ENCODE measurements at regions not wholly inside any gene's neighbourhood (a gene's known extent, or its start where the extent isn't known, plus 50 kb on each side); places are given as distances from the start of the nearest gene placed in this dataset.

GRCh38 chr5:167573370-167574127, 717.9 kb upstream of the WWC1 start:
- no peak for DNase-seq

DNA sequence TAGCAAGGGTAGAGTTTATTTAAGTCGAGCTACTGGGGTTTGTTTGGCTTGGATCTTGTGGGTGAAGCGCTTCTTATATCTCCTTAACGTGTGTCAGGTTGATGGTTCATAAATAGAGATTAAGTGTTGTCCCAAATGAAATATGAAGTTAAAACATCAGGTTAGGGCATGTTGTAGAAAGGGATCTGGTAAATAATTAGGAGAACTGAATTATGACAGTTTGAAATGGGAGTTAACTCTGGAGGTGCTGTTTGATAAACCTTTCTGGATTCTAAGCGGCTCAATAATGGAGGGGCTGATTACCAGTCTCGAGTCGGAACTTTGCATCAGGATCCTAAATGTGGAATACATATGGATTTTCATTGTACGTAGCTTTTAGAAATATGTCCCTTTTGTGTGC, 717.0 kb upstream of the WWC1 start:
- no peak for DNase-seq

- DNase-seq = no peak
Measured at GRCh38 chr5:167575330-167575729, 716.1 kb upstream of the WWC1 start.

DNA sequence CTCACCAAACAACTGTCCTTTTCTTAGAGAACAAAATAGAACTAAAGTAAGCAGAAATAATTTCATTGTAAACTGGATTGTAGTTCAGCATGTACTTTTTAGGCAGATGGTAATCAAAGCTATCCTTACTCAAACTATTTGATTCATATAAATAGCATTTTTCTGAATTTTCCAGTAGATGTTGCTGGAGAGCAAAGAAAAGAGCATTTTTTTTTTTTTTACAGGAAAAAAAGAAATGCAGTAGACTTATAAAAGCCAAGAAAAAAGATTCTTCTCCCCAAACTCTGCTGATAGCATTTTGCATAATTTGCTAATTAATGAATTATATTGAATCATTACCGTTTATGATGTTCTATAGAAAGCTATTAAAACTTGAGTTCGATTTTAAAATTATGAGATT, 715.3 kb upstream of the WWC1 start:
- no peak for DNase-seq

DNA sequence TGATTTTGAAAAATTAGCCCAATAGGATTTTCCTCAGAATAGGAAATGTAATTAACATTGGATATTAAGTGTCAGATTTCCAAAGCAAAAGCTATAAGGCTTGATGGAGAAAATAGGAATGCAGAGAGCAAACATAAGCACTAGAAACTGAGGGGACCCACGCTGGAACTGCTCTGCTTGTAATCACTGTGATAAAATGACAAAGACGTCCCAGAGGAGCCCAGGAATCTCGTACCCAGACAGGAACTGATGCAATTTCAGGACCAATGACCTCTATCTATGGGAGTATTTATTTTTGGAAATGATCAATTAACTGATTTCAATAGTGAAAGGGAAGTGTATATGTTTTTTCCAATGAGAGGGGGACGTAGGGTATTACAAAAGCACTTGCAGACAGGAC, 714.5 kb upstream of the WWC1 start:
- DNase-seq = no peak

GRCh38 chr5:167577616-167578015, 713.8 kb upstream of the WWC1 start:
- no peak for DNase-seq

GRCh38 chr5:167578977-167579692, 712.3 kb upstream of the WWC1 start:
- DNase-seq = no peak

GRCh38 chr5:167579693-167580055, 711.8 kb upstream of the WWC1 start:
- DNase-seq = no peak

GRCh38 chr5:167580608-167581007, 710.8 kb upstream of the WWC1 start:
- DNase-seq = no peak

DNA sequence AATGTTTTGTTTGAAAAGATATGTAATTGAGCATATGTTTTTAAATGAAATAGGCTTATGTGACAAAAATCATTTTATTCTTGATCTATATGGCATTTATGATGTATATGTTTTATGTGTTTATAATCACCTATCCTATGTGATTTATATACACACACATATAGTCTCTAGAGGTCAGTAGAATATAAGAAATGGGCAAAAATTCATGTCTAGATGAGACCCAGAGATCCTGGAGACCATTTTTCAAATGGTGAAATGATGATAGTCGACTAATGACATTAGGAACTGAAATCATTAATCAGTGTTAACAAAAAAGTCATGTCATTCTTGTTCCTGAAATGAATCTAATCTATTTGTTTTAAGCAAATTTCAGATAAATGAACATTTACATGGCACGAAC, 709.2 kb upstream of the WWC1 start:
- no peak for DNase-seq

GRCh38 chr5:167582886-167583285, 708.6 kb upstream of the WWC1 start:
- DNase-seq = no peak

DNA sequence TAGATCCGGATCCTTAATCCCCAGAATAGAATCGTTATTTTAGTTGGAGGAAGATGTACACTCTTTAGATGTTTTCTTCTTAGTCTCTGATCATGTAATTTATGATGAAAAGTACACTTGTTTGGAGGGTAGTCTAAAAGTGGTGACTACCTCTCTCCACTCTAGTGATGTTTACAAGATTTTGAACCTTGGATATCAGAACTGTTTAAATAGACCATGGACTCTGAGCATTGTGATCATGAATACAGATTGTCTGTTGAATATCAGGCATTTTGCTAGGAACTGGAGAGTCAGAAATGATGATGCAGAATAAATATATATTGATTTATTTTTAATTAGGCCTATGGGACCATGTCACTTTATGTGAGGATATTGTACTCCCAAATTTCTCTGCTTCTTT, 706.3 kb upstream of the WWC1 start:
- no peak for DNase-seq

DNA sequence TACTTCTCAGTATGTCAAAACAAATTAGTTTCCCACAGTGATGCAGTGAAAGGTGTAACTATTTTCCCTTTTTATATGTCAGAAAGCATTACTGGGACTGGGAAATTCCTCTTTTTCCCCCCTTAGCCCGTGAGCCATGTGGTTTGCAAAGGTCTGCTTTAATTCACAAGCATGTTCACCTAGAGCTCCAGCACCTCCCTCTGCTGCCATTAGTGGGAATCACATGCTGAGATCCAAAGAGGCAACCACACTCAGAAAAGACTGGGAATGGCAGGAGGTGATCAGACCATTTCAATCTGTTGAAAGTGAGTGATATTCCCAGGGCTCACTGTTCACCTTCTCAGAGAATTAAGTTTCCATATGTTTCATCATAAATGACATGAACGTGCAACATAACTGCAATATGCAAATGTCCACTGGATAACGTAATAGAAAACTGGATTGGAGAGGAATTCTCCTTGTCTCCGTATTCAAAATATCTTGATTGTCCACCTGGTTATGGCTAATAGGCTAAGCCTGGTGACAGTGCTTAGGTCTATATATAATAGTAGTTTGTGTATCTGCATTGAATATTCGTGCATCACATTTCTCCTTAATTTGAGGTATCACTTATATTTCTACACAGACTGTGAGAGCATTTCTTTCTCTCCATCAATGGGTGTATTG, 703.5 kb upstream of the WWC1 start:
- no peak for DNase-seq

DNA sequence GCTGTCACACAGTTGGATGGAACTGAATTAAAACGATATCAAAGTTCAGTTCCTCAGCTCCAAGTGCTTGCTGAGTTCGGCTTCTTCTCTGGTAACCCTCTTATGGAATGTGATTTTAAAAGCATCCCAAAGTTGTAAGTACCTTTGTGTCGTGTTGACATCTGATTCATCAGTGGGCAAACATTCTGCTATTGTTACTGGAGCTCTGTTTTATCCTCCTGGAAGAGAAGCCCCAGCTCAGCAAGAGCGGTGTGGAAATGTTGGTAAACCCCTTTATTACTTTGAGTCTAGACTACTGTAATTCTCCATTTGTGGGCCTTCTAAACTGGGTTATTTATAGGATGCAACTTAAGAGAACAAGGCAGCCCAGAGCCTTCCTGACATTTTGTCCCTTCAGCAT, 699.3 kb upstream of the WWC1 start:
- no peak for DNase-seq

DNA sequence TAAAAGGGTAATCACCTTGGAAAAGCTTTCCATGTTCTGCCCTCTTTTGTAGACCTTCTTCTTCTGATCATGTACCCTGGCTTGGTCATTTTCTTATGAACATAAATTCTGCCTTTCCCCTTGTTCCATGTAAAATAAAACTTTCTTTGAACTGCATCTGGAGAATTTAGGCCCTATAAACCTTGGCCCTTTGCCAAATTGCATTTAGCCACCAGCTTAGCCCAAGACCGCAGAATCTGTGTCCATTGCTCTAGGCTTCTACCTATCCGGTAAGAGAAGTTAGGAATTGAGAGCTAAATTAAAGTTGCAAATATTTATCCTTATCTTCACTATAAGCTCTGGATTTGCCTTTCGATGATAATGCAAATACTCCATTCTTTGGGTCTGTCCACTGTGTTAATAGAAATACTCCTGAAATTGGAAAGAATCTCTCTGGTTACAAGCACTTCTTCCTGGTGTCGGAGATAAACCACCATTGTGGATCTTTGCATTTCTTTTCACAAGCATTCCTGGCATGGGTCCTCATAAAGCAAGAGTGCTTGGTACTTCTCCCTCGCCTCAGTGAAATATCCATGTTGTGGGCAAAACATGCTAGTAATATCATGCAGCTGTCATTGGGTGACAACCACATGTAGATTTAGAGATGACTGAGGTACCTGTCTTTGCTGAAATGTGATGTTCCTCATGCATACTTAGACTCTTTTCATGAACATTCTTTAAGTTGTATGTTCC, 698.0 kb upstream of the WWC1 start:
- no peak for DNase-seq

- no peak for DNase-seq
Measured at GRCh38 chr5:167594061-167594435, 697.4 kb upstream of the WWC1 start.

GRCh38 chr5:167594750-167595149, 696.7 kb upstream of the WWC1 start:
- no peak for DNase-seq

DNA sequence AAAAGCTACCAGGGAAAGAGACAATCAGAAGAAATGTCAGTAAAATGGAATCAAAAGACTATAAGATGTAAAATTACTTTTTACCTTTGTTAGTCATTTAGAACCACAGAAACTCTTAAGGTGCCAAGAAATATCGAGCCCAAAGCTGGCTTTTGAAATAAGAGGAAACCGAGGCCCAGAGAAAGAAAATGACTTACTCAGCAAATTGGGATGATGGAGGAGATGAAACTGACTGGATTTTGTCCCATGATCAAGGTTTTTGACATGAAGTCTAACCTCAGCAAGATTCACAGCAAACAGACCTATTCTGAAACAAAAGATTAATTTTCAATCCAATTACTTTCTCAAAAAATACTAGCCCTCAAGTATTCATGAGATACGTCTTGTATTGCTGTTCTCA, 696.2 kb upstream of the WWC1 start:
- DNase-seq = no peak

- no peak for DNase-seq
Measured at GRCh38 chr5:167598166-167598565, 693.3 kb upstream of the WWC1 start.

DNA sequence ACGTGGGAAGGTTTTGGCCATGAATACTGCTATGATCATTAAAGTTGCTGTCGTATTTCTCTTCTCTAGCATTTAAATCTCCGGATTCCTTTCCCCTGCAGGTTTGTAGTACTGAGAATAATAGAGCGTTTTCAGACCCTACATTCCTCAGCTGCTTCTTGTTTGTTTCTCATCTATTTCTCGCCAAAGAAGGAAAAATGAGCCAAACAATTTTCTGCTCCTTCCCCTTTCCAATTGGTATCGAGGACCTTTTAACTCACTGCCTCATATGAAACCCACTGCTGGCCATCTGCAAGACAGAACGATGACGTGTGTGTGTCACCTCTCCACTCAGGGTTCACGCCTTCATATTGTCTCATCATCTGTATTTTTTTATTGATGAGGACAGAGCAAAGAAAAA, 689.4 kb upstream of the WWC1 start:
- no peak for DNase-seq

DNA sequence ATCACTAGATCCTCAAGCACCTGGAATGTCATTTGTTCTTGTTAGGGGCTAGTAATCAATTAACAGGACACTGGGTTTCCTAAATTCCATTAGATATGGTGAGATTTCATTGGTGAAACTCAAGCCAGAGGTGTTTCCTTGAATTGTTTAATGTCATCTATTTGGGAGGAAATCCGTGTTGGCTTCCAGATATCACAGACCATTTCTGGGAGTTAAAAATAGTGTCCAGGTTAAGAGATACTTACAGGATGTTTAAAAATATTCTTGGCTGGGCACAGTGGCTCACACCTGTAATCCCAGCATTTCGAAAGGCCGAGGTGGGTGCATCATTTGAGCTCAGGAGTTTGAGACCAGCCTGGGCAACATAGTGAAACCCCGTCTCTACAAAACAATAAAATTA, 688.3 kb upstream of the WWC1 start:
- no peak for DNase-seq

GRCh38 chr5:167608390-167609272, 682.8 kb upstream of the WWC1 start:
- DNase-seq = no peak

All from activated CD8-positive, alpha-beta memory T cell treated with anti-CD3 and anti-CD28 coated beads, Interleukin-2, amount 50 U/mL, for 4 hours (primary cell).